ENCODE measurements at regions not wholly inside any gene's neighbourhood (a gene's known extent, or its start where the extent isn't known, plus 50 kb on each side); places are given as distances from the start of the nearest gene placed in this dataset.

DNA sequence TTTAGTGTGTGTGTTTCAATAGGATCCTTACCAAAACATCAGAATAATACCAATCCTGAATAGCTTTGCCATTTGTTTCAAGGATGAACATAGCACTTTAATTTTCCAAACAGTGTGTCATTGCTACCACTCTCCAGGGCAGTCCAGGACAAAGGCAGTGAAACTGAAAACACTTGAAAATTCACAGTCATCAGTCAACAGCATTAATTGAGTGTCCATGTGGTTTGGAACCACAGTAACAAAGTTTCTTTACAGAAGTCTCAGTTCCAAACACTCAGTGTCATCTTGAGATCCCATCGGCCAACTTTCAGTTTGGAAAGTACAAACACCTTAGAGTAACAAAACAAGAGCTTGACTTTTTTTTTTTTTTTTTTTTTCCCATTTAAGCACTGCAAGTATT lies 228.4 kb upstream of the SOX5 start:
- H3K4me1 ChIP-seq (ENCODE audit: control insufficient read depth in 1 of 2, insufficient read depth in 2 of 2, low read length in 2 of 2), result no peaks in the 10 kb centered on the region
- DNase-seq (ENCODE audit: low read depth, low spot score), result no peak
- CTCF ChIA-PET, result no interaction called here
- RAD21 ChIA-PET (ENCODE audit: low non-redundant PET in 1 of 2, low total read pairs in 2 of 2, uncharacterized antibody in 2 of 2, unreplicated experiment in 2 of 2), result no interaction called here
- no peaks in the 10 kb centered on the region for H4K20me1 ChIP-seq (ENCODE audit: insufficient read depth)
- no peaks in the 10 kb centered on the region for H3K27me3 ChIP-seq (ENCODE audit: insufficient read depth, low read length)
- H3K9ac ChIP-seq (ENCODE audit: low read length), result no peak overlapping the region
- H3K79me2 ChIP-seq (ENCODE audit: insufficient read depth, low read length), result no peaks in the 10 kb centered on the region
- H3K36me3 ChIP-seq (ENCODE audit: control insufficient read depth in 1 of 2, insufficient read depth in 2 of 2, low read length in 2 of 2), result no peaks in the 10 kb centered on the region
- H3K4me2 ChIP-seq (ENCODE audit: low read length), result no peak overlapping the region
- H2AFZ ChIP-seq (ENCODE audit: low read depth, low read length, poor library complexity, severe bottlenecking), result no peak overlapping the region
- POLR2A ChIA-PET, result no interaction called here
- H3K27ac ChIP-seq (ENCODE audit: low read depth, low read length), result no peak overlapping the region
- no peak for ATAC-seq
- no peaks in the 10 kb centered on the region for H3K9me2 ChIP-seq (ENCODE audit: insufficient read depth)
- intact Hi-C loops (cut with micrococcal nuclease), result no loop called here
- H3K4me3 ChIP-seq (replicated peaks in 1 of 2; ENCODE audit: low read depth in 1 of 2, low read length in 2 of 2), result no peak overlapping the region
- H3K9me3 ChIP-seq (ENCODE audit: control insufficient read depth in 1 of 2, insufficient read depth in 1 of 2, low read depth in 1 of 2, low read length in 2 of 2), result peaks cover 17 to 25% of the 10 kb centered on the region in 2 experiments; a peak in 2 of 4 replicates
- TF ChIP-seq EGR1 (IDR thresholded peaks at IDR 0.05; ENCODE audit: low read depth), result no peak
- TF ChIP-seq TCF7L2 (IDR thresholded peaks at IDR 0.05; ENCODE audit: borderline replicate concordance, extremely low read depth, insufficient read depth, insufficient read length), result no peak
- no peak for TF ChIP-seq CBX3 (IDR thresholded peaks at IDR 0.05; ENCODE audit: low read depth)
- no peak for TF ChIP-seq ZFX (IDR thresholded peaks at IDR 0.05)
- no peak for TF ChIP-seq REST (IDR thresholded peaks at IDR 0.05; ENCODE audit: low read depth)
- no peak for TF ChIP-seq EZH2 (IDR thresholded peaks at IDR 0.05)
- no peak for TF ChIP-seq FOSL1 (IDR thresholded peaks at IDR 0.05; ENCODE audit: low read depth)
- TF ChIP-seq RAD21 (IDR thresholded peaks at IDR 0.05; ENCODE audit: low read depth), result no peak
- TF ChIP-seq YY1 (IDR thresholded peaks at IDR 0.05; ENCODE audit: extremely low read depth, insufficient replicate concordance, low read depth, low read length), result no peak
- TF ChIP-seq SIN3A (IDR thresholded peaks at IDR 0.05; ENCODE audit: low read depth), result no peak
- no peak for TF ChIP-seq ELF1 (IDR thresholded peaks at IDR 0.05; ENCODE audit: borderline replicate concordance, low read depth)
- no peak for TF ChIP-seq POLR2A (IDR thresholded peaks at IDR 0.05; ENCODE audit: borderline replicate concordance, extremely low read depth, insufficient read depth, insufficient read length)
- no peak for TF ChIP-seq JUND (IDR thresholded peaks at IDR 0.05)
- no peak for TF ChIP-seq CEBPB (IDR thresholded peaks at IDR 0.05; ENCODE audit: low read depth)
- TF ChIP-seq, protein P1, sequence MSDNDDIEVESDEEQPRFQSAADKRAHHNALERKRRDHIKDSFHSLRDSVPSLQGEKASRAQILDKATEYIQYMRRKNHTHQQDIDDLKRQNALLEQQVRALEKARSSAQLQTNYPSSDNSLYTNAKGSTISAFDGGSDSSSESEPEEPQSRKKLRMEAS (IDR thresholded peaks at IDR 0.05), result no peak
- TF ChIP-seq ZNF274 (IDR thresholded peaks at IDR 0.05; ENCODE audit: low read depth, low read length), result no peak
- TF ChIP-seq, protein P2, sequence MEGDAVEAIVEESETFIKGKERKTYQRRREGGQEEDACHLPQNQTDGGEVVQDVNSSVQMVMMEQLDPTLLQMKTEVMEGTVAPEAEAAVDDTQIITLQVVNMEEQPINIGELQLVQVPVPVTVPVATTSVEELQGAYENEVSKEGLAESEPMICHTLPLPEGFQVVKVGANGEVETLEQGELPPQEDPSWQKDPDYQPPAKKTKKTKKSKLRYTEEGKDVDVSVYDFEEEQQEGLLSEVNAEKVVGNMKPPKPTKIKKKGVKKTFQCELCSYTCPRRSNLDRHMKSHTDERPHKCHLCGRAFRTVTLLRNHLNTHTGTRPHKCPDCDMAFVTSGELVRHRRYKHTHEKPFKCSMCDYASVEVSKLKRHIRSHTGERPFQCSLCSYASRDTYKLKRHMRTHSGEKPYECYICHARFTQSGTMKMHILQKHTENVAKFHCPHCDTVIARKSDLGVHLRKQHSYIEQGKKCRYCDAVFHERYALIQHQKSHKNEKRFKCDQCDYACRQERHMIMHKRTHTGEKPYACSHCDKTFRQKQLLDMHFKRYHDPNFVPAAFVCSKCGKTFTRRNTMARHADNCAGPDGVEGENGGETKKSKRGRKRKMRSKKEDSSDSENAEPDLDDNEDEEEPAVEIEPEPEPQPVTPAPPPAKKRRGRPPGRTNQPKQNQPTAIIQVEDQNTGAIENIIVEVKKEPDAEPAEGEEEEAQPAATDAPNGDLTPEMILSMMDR (IDR thresholded peaks at IDR 0.05 in 2 of 3, conservative IDR thresholded peaks at IDR 0.05 in 1 of 3; ENCODE audit: borderline replicate concordance in 1 of 3, insufficient read depth in 1 of 3, low read depth in 2 of 3, low read length in 2 of 3), result no peak
- TF ChIP-seq, protein P3, sequence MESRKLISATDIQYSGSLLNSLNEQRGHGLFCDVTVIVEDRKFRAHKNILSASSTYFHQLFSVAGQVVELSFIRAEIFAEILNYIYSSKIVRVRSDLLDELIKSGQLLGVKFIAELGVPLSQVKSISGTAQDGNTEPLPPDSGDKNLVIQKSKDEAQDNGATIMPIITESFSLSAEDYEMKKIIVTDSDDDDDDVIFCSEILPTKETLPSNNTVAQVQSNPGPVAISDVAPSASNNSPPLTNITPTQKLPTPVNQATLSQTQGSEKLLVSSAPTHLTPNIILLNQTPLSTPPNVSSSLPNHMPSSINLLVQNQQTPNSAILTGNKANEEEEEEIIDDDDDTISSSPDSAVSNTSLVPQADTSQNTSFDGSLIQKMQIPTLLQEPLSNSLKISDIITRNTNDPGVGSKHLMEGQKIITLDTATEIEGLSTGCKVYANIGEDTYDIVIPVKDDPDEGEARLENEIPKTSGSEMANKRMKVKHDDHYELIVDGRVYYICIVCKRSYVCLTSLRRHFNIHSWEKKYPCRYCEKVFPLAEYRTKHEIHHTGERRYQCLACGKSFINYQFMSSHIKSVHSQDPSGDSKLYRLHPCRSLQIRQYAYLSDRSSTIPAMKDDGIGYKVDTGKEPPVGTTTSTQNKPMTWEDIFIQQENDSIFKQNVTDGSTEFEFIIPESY (IDR thresholded peaks at IDR 0.05; ENCODE audit: extremely low read depth, insufficient replicate concordance, low read length), result no peak
- BruUV-seq (replicated peaks), result no TSS peak

Data from HCT116 (cell line).